HEK293 (cell line): ENCODE measurements at regions not wholly inside any gene's neighbourhood (a gene's known extent, or its start where the extent isn't known, plus 50 kb on each side); places are given as distances from the start of the nearest gene placed in this dataset.

Experiments
- CTCF ChIP-seq: fragments of 450-650 bp; formaldehyde crosslinking; IDR thresholded peaks from 2 replicates; pipeline ENCODE4 v1.5.1; 2016; ENCODE audit warnings: missing biosample characterization, missing genetic modification characterization
- MYNN ChIP-seq: fragments of 450-650 bp; formaldehyde crosslinking; IDR thresholded peaks from 2 replicates; pipeline ENCODE4 v1.5.1; 2016; ENCODE audit warnings: missing biosample characterization, missing genetic modification characterization, borderline replicate concordance
- REST ChIP-seq: fragments of 450-650 bp; formaldehyde crosslinking; IDR thresholded peaks from 2 replicates; pipeline ENCODE4 v1.5.1; 2016; ENCODE audit warnings: missing biosample characterization, missing genetic modification characterization
- SETDB1 ChIP-seq: IDR thresholded peaks from one replicate; pipeline ENCODE4 v1.6.1; 2017; ENCODE audit warnings: mild to moderate bottlenecking, low read length, moderate library complexity, mixed read lengths; ENCODE audit not compliant: insufficient read length
- ZNF112 ChIP-seq: fragments of 450-650 bp; formaldehyde crosslinking; IDR thresholded peaks from 2 replicates; pipeline ENCODE4 v1.5.0; 2017; ENCODE audit warnings: missing biosample characterization, missing genetic modification characterization
- ZNF341 ChIP-seq: fragments of 450-650 bp; formaldehyde crosslinking; IDR thresholded peaks from 2 replicates; pipeline ENCODE4; 2016; ENCODE audit warnings: low read depth, missing biosample characterization, missing genetic modification characterization
- ZNF623 ChIP-seq: fragments of 450-650 bp; formaldehyde crosslinking; IDR thresholded peaks from 2 replicates; pipeline ENCODE4 v1.5.1; 2016; ENCODE audit warnings: missing biosample characterization, missing genetic modification characterization
- ZNF654 ChIP-seq: fragments of 450-650 bp; formaldehyde crosslinking; IDR thresholded peaks from 2 replicates; pipeline ENCODE4 v1.5.1; 2016; ENCODE audit warnings: low read depth, missing biosample characterization, missing genetic modification characterization

- no peak for TF ChIP-seq CTCF (tag by site-specific recombination)
- no peak for TF ChIP-seq SETDB1
- TF ChIP-seq ZNF654 (tag by site-specific recombination) = no peak
- TF ChIP-seq REST = no peak
- TF ChIP-seq ZNF623 = no peak
- no peak for TF ChIP-seq ZNF112 (tag by site-specific recombination)
- no peak for TF ChIP-seq ZNF341
- TF ChIP-seq MYNN (tag by site-specific recombination) = no peak
Measured at GRCh38 chr2:43076676-43077075, 149.7 kb downstream of the ZFP36L2 start.
